ENCODE measurements at regions not wholly inside any gene's neighbourhood (a gene's known extent, or its start where the extent isn't known, plus 50 kb on each side); places are given as distances from the start of the nearest gene placed in this dataset.
A peak's percentile ranks its signal among the peaks of the same experiment; 100 is the strongest.

GRCh38 chr1:193333166-193333565 lies 146.8 kb upstream of the B3GALT2 start:
- Histone ChIP-seq H3K9me2 (ENCODE audit: insufficient read depth) (no peaks in the 10 kb centered on the region), H2AFZ (ENCODE audit: low read depth, low read length, poor library complexity, severe bottlenecking) (no peak overlapping the region), H3K4me2 (ENCODE audit: low read length) (no peak overlapping the region), H3K4me1 (ENCODE audit: control insufficient read depth in 1 of 2, insufficient read depth in 2 of 2, low read length in 2 of 2) (no peaks in the 10 kb centered on the region), H3K9ac (ENCODE audit: low read length) (no peak overlapping the region), H3K27ac (ENCODE audit: low read depth, low read length) (no peak overlapping the region), H4K20me1 (ENCODE audit: insufficient read depth) (no peaks in the 10 kb centered on the region), H3K36me3 (ENCODE audit: control insufficient read depth in 1 of 2, insufficient read depth in 2 of 2, low read length in 2 of 2) (no peaks in the 10 kb centered on the region), H3K27me3 (ENCODE audit: insufficient read depth, low read length) (no peaks in the 10 kb centered on the region), H3K79me2 (ENCODE audit: insufficient read depth, low read length) (no peaks in the 10 kb centered on the region), H3K4me3 (replicated peaks in 1 of 2; ENCODE audit: low read depth in 1 of 2, low read length in 2 of 2) (no peak overlapping the region), H3K9me3 (ENCODE audit: control insufficient read depth in 1 of 2, insufficient read depth in 1 of 2, low read depth in 1 of 2, low read length in 2 of 2) (peaks cover 0 to 8% of the 10 kb centered on the region in 2 experiments; a peak in 1 of 4 replicates)
- no TSS peak for BruUV-seq (replicated peaks)
- no peak for ATAC-seq
- TF ChIP-seq CBX3 (IDR thresholded peaks at IDR 0.05; ENCODE audit: low read depth) (peak; percentile 31; the same call in 1 of the 2 replicates), REST (IDR thresholded peaks at IDR 0.05; ENCODE audit: low read depth) (no peak)
- POLR2A ChIA-PET, result no interaction called here
- RAD21 ChIA-PET (ENCODE audit: low non-redundant PET in 1 of 2, low total read pairs in 2 of 2, uncharacterized antibody in 2 of 2, unreplicated experiment in 2 of 2), result no interaction called here
- intact Hi-C loops (cut with micrococcal nuclease), result no loop called here
- no peak for DNase-seq (ENCODE audit: low read depth, low spot score)
- CTCF ChIA-PET, result no interaction called here

GRCh38 chr1:193326296-193326695 lies 139.9 kb upstream of the B3GALT2 start:
- Histone ChIP-seq H3K4me3 (replicated peaks in 1 of 2; ENCODE audit: low read depth in 1 of 2, low read length in 2 of 2) (no peak overlapping the region), H2AFZ (ENCODE audit: low read depth, low read length, poor library complexity, severe bottlenecking) (no peak overlapping the region), H3K4me2 (ENCODE audit: low read length) (no peak overlapping the region), H3K27me3 (ENCODE audit: insufficient read depth, low read length) (no peaks in the 10 kb centered on the region), H3K4me1 (ENCODE audit: control insufficient read depth in 1 of 2, insufficient read depth in 2 of 2, low read length in 2 of 2) (peaks cover 3 to 18% of the 10 kb centered on the region in 2 experiments), H4K20me1 (ENCODE audit: insufficient read depth) (no peaks in the 10 kb centered on the region), H3K36me3 (ENCODE audit: control insufficient read depth in 1 of 2, insufficient read depth in 2 of 2, low read length in 2 of 2) (no peaks in the 10 kb centered on the region), H3K79me2 (ENCODE audit: insufficient read depth, low read length) (no peaks in the 10 kb centered on the region), H3K9me3 (ENCODE audit: control insufficient read depth in 1 of 2, insufficient read depth in 1 of 2, low read depth in 1 of 2, low read length in 2 of 2) (0 out of 4 replicates have a peak, but pooled peaks cover 0 to 8% of the 10 kb centered on the region in 2 experiments), H3K27ac (ENCODE audit: low read depth, low read length) (no peak overlapping the region), H3K9ac (ENCODE audit: low read length) (no peak overlapping the region), H3K9me2 (ENCODE audit: insufficient read depth) (no peaks in the 10 kb centered on the region)
- intact Hi-C loops (cut with micrococcal nuclease), result no loop called here
- ChIA-PET CTCF (no interaction called here), POLR2A (no interaction called here), RAD21 (ENCODE audit: low non-redundant PET in 1 of 2, low total read pairs in 2 of 2, uncharacterized antibody in 2 of 2, unreplicated experiment in 2 of 2) (no interaction called here)
- DNase-seq (ENCODE audit: low read depth, low spot score), result no peak
- ATAC-seq, result no peak
- BruUV-seq (replicated peaks), result no TSS peak
- TF ChIP-seq ZFX (IDR thresholded peaks at IDR 0.05), result no peak
- no peak for TF ChIP-seq ELF1 (IDR thresholded peaks at IDR 0.05; ENCODE audit: borderline replicate concordance, low read depth)
- no peak for TF ChIP-seq ZNF274 (IDR thresholded peaks at IDR 0.05; ENCODE audit: low read depth, low read length)
- TF ChIP-seq REST (IDR thresholded peaks at IDR 0.05; ENCODE audit: low read depth), result no peak
- no peak for TF ChIP-seq CBX3 (IDR thresholded peaks at IDR 0.05; ENCODE audit: low read depth)
- no peak for TF ChIP-seq ZBTB33 (IDR thresholded peaks at IDR 0.05; ENCODE audit: extremely low read depth, insufficient replicate concordance, low read length)
- no peak for TF ChIP-seq POLR2AphosphoS5 (IDR thresholded peaks at IDR 0.05; ENCODE audit: low read depth, low read length)
- no peak for TF ChIP-seq POLR2A (IDR thresholded peaks at IDR 0.05; ENCODE audit: borderline replicate concordance, extremely low read depth, insufficient read depth, insufficient read length)
- TF ChIP-seq CEBPB (IDR thresholded peaks at IDR 0.05; ENCODE audit: low read depth), result no peak
- no peak for TF ChIP-seq ATF3 (IDR thresholded peaks at IDR 0.05)

Measured in HCT116 (cell line).